ENCODE measurements at regions not wholly inside any gene's neighbourhood (a gene's known extent, or its start where the extent isn't known, plus 50 kb on each side); places are given as distances from the start of the nearest gene placed in this dataset.

GRCh38 chr2:71846669-71847291 is 300.9 kb downstream of the CYP26B1 start (continued):
- no peak for TF ChIP-seq KDM5A (IDR thresholded peaks at IDR 0.05; ENCODE audit: low read length)
